CD4-positive, alpha-beta T cell treated with Interleukin-12 subunit alpha and Interleukin-12 subunit beta, for 1 hour (primary cell): ENCODE measurements at regions not wholly inside any gene's neighbourhood (a gene's known extent, or its start where the extent isn't known, plus 50 kb on each side); places are given as distances from the start of the nearest gene placed in this dataset.

Experiments
- DNase-seq: peaks from one replicate; pipeline ENCODE4 v3.0.0-alpha.2; 2020

GRCh38 chr9:82598241-82599039 is 464.5 kb downstream of the RASEF start:
- DNase-seq: no peak

GRCh38 chr9:82599336-82599949 is 463.5 kb downstream of the RASEF start:
- no peak for DNase-seq

DNA sequence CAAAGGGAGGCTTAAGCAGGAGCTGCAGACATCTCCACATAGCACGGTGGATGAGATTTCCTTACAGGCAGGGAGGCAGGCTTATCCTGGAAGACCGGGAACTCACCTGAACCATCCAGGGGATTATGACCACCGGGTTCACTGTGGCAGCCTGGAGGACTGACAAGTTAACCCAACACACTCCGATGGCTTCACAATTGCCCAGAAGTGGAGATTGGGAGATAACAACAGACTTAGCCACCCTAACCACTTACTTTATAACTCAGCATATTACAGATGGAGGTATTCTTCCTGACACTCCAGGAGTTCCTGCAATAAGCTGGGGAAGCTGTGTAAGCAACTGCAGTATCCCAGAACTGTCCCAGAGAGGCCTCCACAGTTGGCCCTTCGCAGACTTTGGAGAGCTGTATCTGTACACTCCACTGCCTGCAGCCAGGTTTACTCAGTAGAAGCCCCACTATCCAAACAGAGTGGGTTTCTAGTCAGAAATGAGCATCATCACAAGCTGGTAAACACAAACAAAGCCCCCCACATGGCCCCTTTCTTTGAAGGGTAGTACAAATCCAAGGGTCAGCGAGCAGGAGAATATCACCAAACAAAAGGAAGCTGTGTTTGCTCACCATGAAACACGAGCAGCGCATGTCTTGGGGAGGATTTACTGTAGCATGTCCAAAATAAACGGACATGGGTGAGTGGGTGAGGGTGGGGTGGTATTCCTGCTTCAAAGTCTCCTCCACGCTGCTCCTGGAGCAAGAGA is 462.2 kb downstream of the RASEF start:
- no peak for DNase-seq

DNA sequence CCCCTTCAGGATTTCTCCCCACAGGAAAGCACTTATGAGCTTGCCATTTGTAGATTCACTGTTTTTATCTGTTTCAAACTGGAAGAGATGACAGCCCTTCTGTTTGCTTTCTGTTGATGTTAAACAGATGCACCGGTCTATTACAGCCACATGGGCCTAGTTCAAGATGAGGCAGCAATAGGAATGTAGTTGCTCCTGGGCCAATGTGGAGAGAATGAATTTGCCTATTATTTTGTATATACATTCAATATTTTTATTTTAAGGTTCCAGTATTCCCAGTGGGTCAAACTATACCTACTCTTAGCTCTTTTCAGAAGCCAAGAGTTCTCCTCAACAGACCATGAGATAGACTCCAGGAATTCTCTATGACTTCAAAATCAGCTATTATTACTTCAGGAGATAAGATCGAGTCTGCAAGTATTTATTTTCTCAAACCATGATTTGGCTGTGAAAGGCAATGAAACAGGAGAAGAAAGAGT is 461.6 kb downstream of the RASEF start:
- DNase-seq: no peak

GRCh38 chr9:82604947-82605656 is 457.8 kb downstream of the RASEF start:
- DNase-seq: no peak

DNA sequence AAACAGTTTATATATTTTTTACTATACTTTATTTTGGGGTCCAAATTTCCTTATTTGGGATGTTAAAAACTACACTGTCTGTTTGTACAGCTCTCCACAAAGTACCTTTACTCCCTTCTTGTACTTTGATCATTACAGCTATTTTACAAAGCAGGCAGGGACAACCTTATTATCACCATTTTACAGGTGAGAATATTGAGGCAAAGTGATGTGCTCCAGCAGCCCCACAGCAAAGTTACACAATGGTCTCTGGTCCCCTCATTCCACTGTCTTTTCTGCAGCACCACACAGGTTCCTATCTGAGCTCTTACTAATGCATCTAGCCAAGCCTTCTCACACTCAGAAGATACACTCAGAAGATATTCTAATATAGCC is 457.3 kb downstream of the RASEF start:
- DNase-seq: no peak

DNA sequence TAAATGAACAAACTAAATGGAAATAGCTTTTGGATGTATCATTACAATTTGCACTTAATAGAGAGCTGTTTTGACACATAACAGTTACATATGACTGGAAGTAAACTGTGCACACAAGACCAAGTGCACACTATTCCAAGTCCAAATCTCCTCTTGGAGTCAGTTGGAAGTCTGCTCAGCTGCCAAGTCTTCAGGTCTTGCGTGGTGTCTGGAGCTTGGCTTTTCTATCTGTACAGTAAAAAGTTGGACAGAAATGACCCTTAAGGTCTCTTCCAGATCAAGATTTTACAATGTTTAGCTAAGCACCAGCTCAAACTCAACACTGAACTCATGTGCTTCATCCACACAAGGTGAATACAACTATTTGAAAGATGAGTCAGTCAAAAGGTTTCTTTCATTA is 456.9 kb downstream of the RASEF start:
- no peak for DNase-seq

DNA sequence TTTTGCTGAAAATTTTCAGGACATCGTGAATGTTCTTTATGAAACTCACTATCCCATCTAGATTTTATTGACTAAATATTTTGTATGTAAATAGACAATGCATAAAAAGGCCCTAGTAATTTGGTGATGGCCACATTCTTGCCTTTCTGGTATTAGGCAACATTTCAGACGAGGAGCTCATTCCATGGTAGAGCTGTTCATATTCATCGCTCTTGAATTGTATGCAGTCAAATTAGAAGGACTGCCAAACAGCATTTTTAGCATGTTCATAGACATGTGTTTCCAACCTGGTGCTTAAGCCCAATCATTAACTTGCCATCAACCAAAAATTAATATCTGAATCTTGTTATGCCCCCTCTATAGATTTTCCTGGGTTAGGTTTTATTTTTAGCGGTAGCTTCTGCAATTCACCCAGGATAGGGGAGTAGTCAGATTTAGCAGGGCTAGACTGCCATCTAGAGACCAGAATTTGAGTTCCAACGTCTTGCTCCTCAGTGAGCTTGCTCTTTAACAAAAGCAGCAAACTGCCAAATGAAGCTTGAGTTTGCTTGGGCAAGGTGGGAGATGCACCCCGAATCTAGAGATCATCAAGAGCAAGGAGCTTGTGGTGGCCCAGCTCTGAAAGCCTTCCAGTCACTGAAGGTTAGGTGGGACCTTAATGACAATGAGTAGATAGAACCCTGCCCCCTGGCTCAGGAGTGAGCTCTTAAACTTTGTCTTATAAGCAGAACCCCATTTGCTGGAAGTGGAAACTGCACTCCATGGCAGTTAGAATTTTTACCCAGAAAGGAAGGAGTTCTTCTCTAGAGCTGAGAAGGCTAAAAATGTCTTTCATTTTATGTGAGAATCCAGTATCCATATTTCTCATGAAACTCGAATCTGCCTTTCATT is 456.2 kb downstream of the RASEF start:
- DNase-seq: no peak

- DNase-seq: no peak
These were observed 454.5 kb downstream of the RASEF start for GRCh38 chr9:82608487-82608886.

DNA sequence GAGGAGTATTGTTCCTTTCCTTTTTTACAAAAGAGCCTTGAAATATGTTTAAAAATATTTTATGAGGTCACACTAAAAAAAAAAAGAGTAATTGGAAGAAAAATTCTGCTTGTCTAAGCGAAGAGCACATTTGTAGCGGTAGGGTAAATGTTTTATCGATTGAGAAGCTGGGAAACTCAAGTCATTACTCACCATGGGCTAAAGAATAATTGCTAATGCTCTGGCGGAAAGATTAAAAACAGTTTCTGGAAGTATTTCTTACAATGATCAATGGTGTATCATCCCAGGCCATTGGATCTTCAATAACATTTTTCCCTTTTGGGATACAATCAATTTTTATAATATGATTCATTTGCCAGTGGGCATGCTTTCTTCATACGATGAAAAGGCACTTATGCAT is 450.0 kb downstream of the RASEF start:
- no peak for DNase-seq

- DNase-seq: no peak
These were observed 449.4 kb downstream of the RASEF start for GRCh38 chr9:82613498-82613897.

DNA sequence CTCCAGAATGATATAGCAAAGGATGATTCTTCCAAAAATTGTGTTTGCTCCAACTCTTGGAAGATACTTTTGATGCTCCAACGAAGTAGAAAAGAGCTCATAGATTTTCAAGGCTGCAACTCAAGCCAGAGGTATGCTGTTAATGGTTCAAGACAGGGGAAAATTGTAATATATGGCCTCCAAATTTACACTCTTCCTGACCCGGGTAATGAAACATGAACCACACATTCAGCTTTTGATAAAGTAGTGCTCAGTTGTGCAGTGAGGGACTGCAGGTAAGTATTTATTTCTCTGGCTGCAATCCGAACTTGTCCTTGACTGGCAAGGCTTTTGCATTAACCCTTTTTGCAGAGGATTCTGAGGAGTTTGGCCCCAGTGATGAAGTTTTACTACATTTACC is 446.4 kb downstream of the RASEF start:
- no peak for DNase-seq

GRCh38 chr9:82621447-82621846 is 441.5 kb downstream of the RASEF start:
- DNase-seq: no peak

- no peak for DNase-seq
These were observed 425.6 kb downstream of the RASEF start for GRCh38 chr9:82637368-82637767.

GRCh38 chr9:82645600-82645999 is 417.3 kb downstream of the RASEF start:
- DNase-seq: no peak

DNA sequence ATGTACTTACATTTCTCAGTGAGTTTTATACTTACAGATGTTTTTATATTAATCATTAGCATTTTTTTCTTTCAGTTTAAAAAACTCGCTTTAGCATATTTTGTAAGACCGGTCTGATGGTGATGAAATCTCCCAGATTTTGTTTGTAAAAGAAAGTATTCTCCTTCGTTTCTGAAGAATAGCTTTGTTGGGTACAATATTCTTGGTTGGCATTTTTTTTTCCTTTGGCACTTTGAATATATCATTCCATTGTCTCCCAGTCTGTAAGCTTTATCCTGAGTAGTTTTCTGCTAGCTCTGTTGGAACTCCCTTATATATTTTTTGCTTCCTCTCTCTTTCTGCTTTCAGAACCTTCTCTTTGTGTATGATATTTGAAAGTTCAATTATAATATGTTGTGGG is 412.6 kb downstream of the RASEF start:
- DNase-seq: no peak

- DNase-seq: no peak
These were observed 411.5 kb downstream of the RASEF start for GRCh38 chr9:82651474-82651873.

DNA sequence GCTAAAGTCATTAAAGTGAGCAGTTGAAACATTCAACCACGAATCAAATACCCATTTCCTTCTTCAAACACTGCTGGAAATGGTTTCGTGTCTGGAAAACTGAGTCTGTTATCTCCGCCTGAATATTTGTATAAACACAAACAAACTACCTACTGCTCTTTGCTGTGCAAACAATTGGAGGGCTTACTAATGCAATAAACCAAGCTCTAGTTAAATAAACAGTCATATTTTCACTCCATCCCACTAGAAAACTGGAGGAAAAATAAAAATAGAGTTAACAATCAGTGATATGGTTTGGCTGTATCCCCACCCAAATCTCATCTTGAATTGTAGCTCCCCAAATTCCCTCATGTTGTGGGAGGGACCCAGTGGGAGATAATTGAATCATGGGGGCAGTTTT is 397.6 kb downstream of the RASEF start:
- no peak for DNase-seq

DNA sequence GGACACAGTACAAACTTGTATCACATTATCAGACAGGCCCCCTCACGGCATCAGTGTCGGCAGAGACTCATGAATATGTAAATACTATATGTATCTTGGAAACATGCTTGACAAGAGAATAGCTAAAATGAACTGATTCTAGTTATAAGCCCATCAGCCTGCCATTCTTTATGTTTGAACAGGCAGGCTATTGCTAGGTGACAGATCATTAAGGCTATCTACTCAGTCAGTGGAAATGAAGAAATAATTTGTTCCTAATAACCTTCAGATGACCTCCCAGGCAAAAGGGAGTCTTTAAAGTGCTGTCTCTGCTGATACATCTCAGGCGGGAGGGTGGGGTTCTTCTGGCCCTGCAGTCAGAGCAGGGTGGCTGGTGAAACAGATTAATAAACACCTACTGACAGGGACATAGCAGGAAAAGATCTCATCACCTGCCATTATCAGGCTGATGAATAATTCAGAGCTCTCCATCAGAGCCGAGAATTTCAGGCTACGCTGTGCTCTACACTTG is 394.2 kb downstream of the RASEF start:
- no peak for DNase-seq

GRCh38 chr9:82670000-82670399 is 392.9 kb downstream of the RASEF start:
- DNase-seq: no peak

DNA sequence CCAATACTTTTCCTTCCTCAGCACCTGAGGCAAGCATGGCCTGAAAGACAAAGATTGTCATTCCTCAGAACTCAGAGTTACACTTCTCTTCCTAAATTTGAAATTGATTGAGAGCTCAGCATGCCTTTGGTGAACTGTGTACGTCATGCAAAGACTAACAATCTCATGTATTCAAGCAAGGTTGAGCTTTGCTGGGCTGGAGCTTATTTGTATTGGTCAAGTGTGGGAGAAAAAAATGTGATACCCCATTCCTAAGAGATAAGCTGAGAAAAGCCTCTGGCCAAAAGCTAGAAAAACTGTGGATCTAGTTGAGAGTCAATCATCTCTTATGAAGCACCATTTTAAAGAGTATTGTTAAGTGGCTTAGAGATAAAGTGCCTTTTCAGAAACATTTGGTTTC is 392.2 kb downstream of the RASEF start:
- DNase-seq: no peak

DNA sequence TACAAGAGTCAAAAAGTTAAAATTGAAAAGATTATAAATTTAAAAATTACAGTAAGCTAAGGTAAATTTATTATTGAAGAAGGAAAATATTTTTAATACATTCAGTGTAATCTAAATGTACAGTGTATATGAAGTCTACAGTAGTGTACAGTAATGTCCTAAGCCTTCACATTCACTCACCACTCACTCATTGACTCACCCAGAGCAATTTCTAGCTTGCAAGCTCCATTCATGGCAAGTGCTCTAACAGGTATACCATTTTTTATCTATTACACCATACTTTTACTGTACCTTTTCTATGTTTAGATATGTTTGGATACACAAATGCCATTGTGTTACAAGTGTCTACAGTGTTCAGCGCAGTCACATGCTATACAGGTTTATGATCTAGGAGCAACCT is 389.7 kb downstream of the RASEF start:
- DNase-seq: no peak
